Breast epithelium (tissue), 4 donors: ENCODE measurements at regions not wholly inside any gene's neighbourhood (a gene's known extent, or its start where the extent isn't known, plus 50 kb on each side); places are given as distances from the start of the nearest gene placed in this dataset.

Source experiments
- DNase-seq, 2 donors: peaks; one replicate each; pipeline ENCODE4 v3.0.0-alpha.2; 2019; ENCODE audit warnings: low spot score in 2 of 2
- H3K27ac ChIP-seq, 2 donors: fragments of 200-600 bp; sonication (generic) in 1 of 2; one replicate each; pipeline ENCODE4 v1.5.1; 2016 to 2019; ENCODE audit warnings: mild to moderate bottlenecking in 1 of 2
- H3K27me3 ChIP-seq, 2 donors: fragments of 200-600 bp; sonication (generic) in 1 of 2; one replicate each; pipeline versions ENCODE4 v1.5.1 to v1.6.0; 2017 to 2019; ENCODE audit warnings: control low read depth in 1 of 2, mild to moderate bottlenecking in 1 of 2
- H3K36me3 ChIP-seq: fragments of 200-600 bp; one replicate; pipeline ENCODE4 v1.5.1; 2019
- H3K4me1 ChIP-seq, 2 donors: fragments of 200-600 bp; sonication (generic); one replicate each; pipeline ENCODE4 v1.5.1; 2016 to 2019; ENCODE audit warnings: control low read depth in 1 of 2
- H3K4me3 ChIP-seq, 3 donors: fragments of 200-600 bp; sonication (generic); 1 replicate in 2 of 3; 2 replicates in 1 of 3; pipeline ENCODE4 v1.5.1; 2016 to 2019; ENCODE audit warnings: mild to moderate bottlenecking in 3 of 3, moderate library complexity in 2 of 3
- H3K9me3 ChIP-seq, 2 donors: fragments of 200-600 bp; sonication (generic) in 1 of 2; one replicate each; pipeline ENCODE4 v1.5.1; 2016 to 2019; ENCODE audit warnings: control low read depth in 1 of 2
- POLR2A ChIP-seq: fragments of 450-650 bp; IDR thresholded peaks from one replicate; pipeline ENCODE4 v1.6.1; 2016; ENCODE audit warnings: antibody characterized with exemption, mild to moderate bottlenecking, moderate library complexity
- POLR2AphosphoS5 ChIP-seq, 3 donors: sonication (generic); formaldehyde crosslinking; IDR thresholded peaks; one replicate each; pipeline ENCODE4 v1.6.1; 2017; ENCODE audit warnings: antibody characterized with exemption in 3 of 3
- intact Hi-C: fragments of 100-400 bp; cut with DNase I; formaldehyde crosslinking; loops from one replicate; pipeline ENCODE4 v1.15.1; 2023; ENCODE audit warnings: low total_unique reads
- TF ChIP-seq, protein P1 (sequence below), 3 donors: fragments of 450-650 bp; IDR thresholded peaks; one replicate each; pipeline ENCODE4 v1.5.1; 2016 to 2017; ENCODE audit warnings: antibody characterized with exemption in 3 of 3, mild to moderate bottlenecking in 3 of 3, moderate library complexity in 3 of 3

- no peaks in the 10 kb centered on the region for H3K9me3 ChIP-seq
- intact Hi-C loops: no loop called here
- no peaks in the 10 kb centered on the region for H3K27me3 ChIP-seq
- H3K27ac ChIP-seq: no peak overlapping the region
- no peaks in the 10 kb centered on the region for H3K36me3 ChIP-seq
- no peak overlapping the region for H3K4me3 ChIP-seq
- DNase-seq: no peak
- no peaks in the 10 kb centered on the region for H3K4me1 ChIP-seq
- no peak for TF ChIP-seq POLR2AphosphoS5 (IDR thresholded peaks at IDR 0.05)
- TF ChIP-seq, protein P1, sequence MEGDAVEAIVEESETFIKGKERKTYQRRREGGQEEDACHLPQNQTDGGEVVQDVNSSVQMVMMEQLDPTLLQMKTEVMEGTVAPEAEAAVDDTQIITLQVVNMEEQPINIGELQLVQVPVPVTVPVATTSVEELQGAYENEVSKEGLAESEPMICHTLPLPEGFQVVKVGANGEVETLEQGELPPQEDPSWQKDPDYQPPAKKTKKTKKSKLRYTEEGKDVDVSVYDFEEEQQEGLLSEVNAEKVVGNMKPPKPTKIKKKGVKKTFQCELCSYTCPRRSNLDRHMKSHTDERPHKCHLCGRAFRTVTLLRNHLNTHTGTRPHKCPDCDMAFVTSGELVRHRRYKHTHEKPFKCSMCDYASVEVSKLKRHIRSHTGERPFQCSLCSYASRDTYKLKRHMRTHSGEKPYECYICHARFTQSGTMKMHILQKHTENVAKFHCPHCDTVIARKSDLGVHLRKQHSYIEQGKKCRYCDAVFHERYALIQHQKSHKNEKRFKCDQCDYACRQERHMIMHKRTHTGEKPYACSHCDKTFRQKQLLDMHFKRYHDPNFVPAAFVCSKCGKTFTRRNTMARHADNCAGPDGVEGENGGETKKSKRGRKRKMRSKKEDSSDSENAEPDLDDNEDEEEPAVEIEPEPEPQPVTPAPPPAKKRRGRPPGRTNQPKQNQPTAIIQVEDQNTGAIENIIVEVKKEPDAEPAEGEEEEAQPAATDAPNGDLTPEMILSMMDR (IDR thresholded peaks at IDR 0.05): no peak
- TF ChIP-seq POLR2A: no peak
These were observed 280.0 kb upstream of the LRRN1 start for GRCh38 chr3:3519266-3519665.

DNA sequence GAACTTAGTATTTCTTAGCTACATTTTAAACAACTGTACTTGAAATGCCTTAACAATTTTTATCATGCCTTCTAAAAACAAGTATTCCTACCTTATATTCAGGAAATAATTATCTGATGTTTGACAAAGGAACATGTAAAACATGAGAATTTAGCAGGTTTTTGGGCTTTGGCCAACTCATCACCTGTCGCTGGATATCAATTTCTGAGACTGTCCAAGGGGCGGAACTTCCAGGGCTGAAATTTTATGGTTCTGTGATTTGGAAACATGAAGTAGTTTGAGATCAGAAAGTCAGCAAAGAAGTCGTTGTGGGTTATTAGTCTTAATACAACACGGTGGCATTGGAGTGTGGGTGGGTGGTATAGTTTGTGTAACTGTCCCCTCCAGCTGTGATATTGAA is 282.2 kb upstream of the LRRN1 start:
- DNase-seq: no peak
- no peak overlapping the region for H3K4me3 ChIP-seq
- H3K9me3 ChIP-seq: no peaks in the 10 kb centered on the region
- intact Hi-C loops: no loop called here
- no peaks in the 10 kb centered on the region for H3K27me3 ChIP-seq
- H3K36me3 ChIP-seq: no peaks in the 10 kb centered on the region
- TF ChIP-seq POLR2A (no peak), POLR2AphosphoS5 (IDR thresholded peaks at IDR 0.05) (no peak)
- TF ChIP-seq, protein P1 (IDR thresholded peaks at IDR 0.05): no peak
- H3K4me1 ChIP-seq: no peaks in the 10 kb centered on the region
- H3K27ac ChIP-seq: no peak overlapping the region

GRCh38 chr3:3516384-3516783 is 282.8 kb upstream of the LRRN1 start:
- no peak for DNase-seq
- Histone ChIP-seq H3K4me1 (no peaks in the 10 kb centered on the region), H3K27ac (no peak overlapping the region), H3K27me3 (no peaks in the 10 kb centered on the region), H3K4me3 (no peak overlapping the region), H3K9me3 (no peaks in the 10 kb centered on the region), H3K36me3 (no peaks in the 10 kb centered on the region)
- intact Hi-C loops: no loop called here
- TF ChIP-seq POLR2A (no peak), POLR2AphosphoS5 (IDR thresholded peaks at IDR 0.05) (no peak)
- TF ChIP-seq, protein P1 (IDR thresholded peaks at IDR 0.05): no peak

GRCh38 chr3:3509665-3510064 is 289.6 kb upstream of the LRRN1 start:
- Histone ChIP-seq H3K4me1 (no peaks in the 10 kb centered on the region), H3K27me3 (no peaks in the 10 kb centered on the region), H3K36me3 (no peaks in the 10 kb centered on the region), H3K4me3 (no peak overlapping the region), H3K27ac (no peak overlapping the region), H3K9me3 (no peaks in the 10 kb centered on the region)
- TF ChIP-seq POLR2AphosphoS5 (IDR thresholded peaks at IDR 0.05): no peak
- no peak for TF ChIP-seq POLR2A
- TF ChIP-seq, protein P1 (IDR thresholded peaks at IDR 0.05): no peak
- DNase-seq: no peak
- intact Hi-C loops: no loop called here

DNA sequence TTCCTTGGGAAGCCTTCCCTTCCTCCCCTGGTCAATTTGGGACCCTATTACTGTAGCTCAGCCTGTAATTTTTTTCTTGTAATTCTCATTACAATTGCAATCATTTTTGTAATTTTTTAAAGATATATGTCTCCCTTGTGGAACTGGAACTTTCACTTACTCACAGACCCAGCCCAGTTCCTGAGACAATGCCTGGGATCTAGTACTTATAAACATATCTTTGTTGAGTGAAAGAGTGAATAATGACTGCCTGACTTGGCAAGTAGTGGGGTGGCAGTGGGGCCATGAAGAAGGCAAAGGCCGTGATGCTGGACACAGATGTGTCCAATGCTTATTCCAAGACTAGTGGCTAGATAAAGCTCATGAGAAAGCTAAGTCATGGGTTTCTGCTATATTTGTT is 294.5 kb upstream of the LRRN1 start:
- no peak for DNase-seq
- Histone ChIP-seq H3K4me1 (no peaks in the 10 kb centered on the region), H3K4me3 (no peak overlapping the region), H3K27ac (no peak overlapping the region), H3K9me3 (no peaks in the 10 kb centered on the region), H3K36me3 (no peaks in the 10 kb centered on the region), H3K27me3 (no peaks in the 10 kb centered on the region)
- intact Hi-C loops: no loop called here
- TF ChIP-seq, protein P1 (IDR thresholded peaks at IDR 0.05): no peak
- TF ChIP-seq POLR2A: no peak
- TF ChIP-seq POLR2AphosphoS5 (IDR thresholded peaks at IDR 0.05): no peak
